MM.1S (cell line): ENCODE measurements at regions not wholly inside any gene's neighbourhood (a gene's known extent, or its start where the extent isn't known, plus 50 kb on each side); places are given as distances from the start of the nearest gene placed in this dataset.

ENCODE experiments used
- DNase-seq: peaks from one replicate; pipeline ENCODE4 v3.0.0-alpha.2; 2015
- H2AFZ ChIP-seq: fragments of 300-600 bp; sonication (generic); 2 replicates; pipeline ENCODE4 v1.6.0; 2016; ENCODE audit warnings: antibody characterized with exemption, low read length
- H3F3A ChIP-seq: fragments of 300-600 bp; sonication (generic); 2 replicates; pipeline ENCODE4 v1.6.1; 2016; ENCODE audit warnings: mild to moderate bottlenecking, antibody characterized with exemption, low read length, moderate library complexity, mixed read lengths; ENCODE audit not compliant: insufficient read depth
- H3K27ac ChIP-seq: fragments of 300-600 bp; sonication (generic); 2 replicates; pipeline ENCODE4 v1.5.1; 2016; ENCODE audit warnings: mild to moderate bottlenecking, low read length
- H3K27me3 ChIP-seq: fragments of 300-600 bp; sonication (generic); replicated peaks from 2 replicates; pipeline ENCODE4 v1.6.0; 2016; ENCODE audit warnings: low read length; ENCODE audit not compliant: insufficient read depth
- H3K36me3 ChIP-seq: fragments of 300-600 bp; sonication (generic); replicated peaks from 2 replicates; pipeline ENCODE4 v1.6.1; 2016; ENCODE audit warnings: mild to moderate bottlenecking, low read length, mixed read lengths; ENCODE audit not compliant: insufficient read depth
- H3K4me1 ChIP-seq: fragments of 300-600 bp; sonication (generic); 2 replicates; pipeline ENCODE4 v1.6.1; 2016; ENCODE audit warnings: low read length, mixed read lengths
- H3K4me2 ChIP-seq: fragments of 300-600 bp; sonication (generic); 2 replicates; pipeline ENCODE4 v1.6.0; 2016; ENCODE audit warnings: low read depth, low read length
- H3K4me3 ChIP-seq: fragments of 300-600 bp; sonication (generic); 2 replicates; pipeline ENCODE4 v1.5.1; 2016; ENCODE audit warnings: low read length, mixed read lengths
- H3K79me2 ChIP-seq: fragments of 300-600 bp; sonication (generic); 2 replicates; pipeline ENCODE4 v1.6.1; 2016; ENCODE audit warnings: mixed run types, low read length, mixed read lengths
- H3K9ac ChIP-seq: fragments of 300-600 bp; sonication (generic); 2 replicates; pipeline ENCODE4 v1.6.1; 2016; ENCODE audit warnings: low read length, mixed read lengths
- H3K9me2 ChIP-seq: fragments of 300-600 bp; sonication (generic); replicated peaks from 2 replicates; pipeline ENCODE4 v1.6.1; 2016; ENCODE audit warnings: mild to moderate bottlenecking, low read length, mixed read lengths; ENCODE audit not compliant: insufficient read depth
- H3K9me3 ChIP-seq: fragments of 300-600 bp; sonication (generic); replicated peaks from 2 replicates; pipeline ENCODE4 v1.6.1; 2016; ENCODE audit warnings: mild to moderate bottlenecking, low read length, mixed read lengths; ENCODE audit not compliant: insufficient read depth
- H4K20me1 ChIP-seq: fragments of 300-600 bp; sonication (generic); 2 replicates; pipeline ENCODE4 v1.6.1; 2016; ENCODE audit warnings: mild to moderate bottlenecking, low read length, moderate library complexity, mixed read lengths; ENCODE audit not compliant: insufficient read depth
- CTCF ChIP-seq: fragments of 300-600 bp; sonication (generic); IDR thresholded peaks from 2 replicates; pipeline ENCODE4 v1.5.1; 2016; ENCODE audit warnings: antibody characterized with exemption, low read length, mixed read lengths
- EZH2 ChIP-seq: fragments of 300-600 bp; sonication (generic); optimal IDR thresholded peaks from 2 replicates; pipeline ENCODE3; 2017; ENCODE audit warnings: low read depth, mild to moderate bottlenecking, antibody characterized with exemption, low read length, mixed read lengths
- EZH2phosphoT487 ChIP-seq: fragments of 300-600 bp; sonication (generic); IDR thresholded peaks from 2 replicates; pipeline ENCODE4 v1.6.1; 2018; ENCODE audit warnings: antibody characterized with exemption, low read length

GRCh38 chr11:26229981-26230380 is 101.9 kb upstream of the ANO3 start:
- no peak overlapping the region for H3K9ac ChIP-seq
- H2AFZ ChIP-seq: no peak overlapping the region
- no peak for DNase-seq
- no peaks in the 10 kb centered on the region for H3K9me3 ChIP-seq
- no peaks in the 10 kb centered on the region for H3K36me3 ChIP-seq
- H3K4me1 ChIP-seq: peaks cover 28% of the 10 kb centered on the region
- H3K4me2 ChIP-seq: no peak overlapping the region
- H3F3A ChIP-seq: peaks cover 12% of the 10 kb centered on the region
- H3K9me2 ChIP-seq: no peaks in the 10 kb centered on the region
- H3K27ac ChIP-seq: no peak overlapping the region
- no peaks in the 10 kb centered on the region for H4K20me1 ChIP-seq
- no peaks in the 10 kb centered on the region for H3K27me3 ChIP-seq
- H3K79me2 ChIP-seq: no peaks in the 10 kb centered on the region
- H3K4me3 ChIP-seq: no peak overlapping the region
- TF ChIP-seq CTCF: no peak
- no peak for TF ChIP-seq EZH2phosphoT487
- TF ChIP-seq EZH2: no peak

GRCh38 chr11:26231252-26231661 is 100.7 kb upstream of the ANO3 start:
- Histone ChIP-seq H3K4me1 (peaks cover 24% of the 10 kb centered on the region), H3K9ac (no peak overlapping the region), H3K9me3 (no peaks in the 10 kb centered on the region), H3K4me3 (no peak overlapping the region), H3K4me2 (no peak overlapping the region), H3K9me2 (no peaks in the 10 kb centered on the region), H4K20me1 (no peaks in the 10 kb centered on the region), H2AFZ (no peak overlapping the region), H3F3A (peaks cover 12% of the 10 kb centered on the region), H3K36me3 (no peaks in the 10 kb centered on the region), H3K27me3 (no peaks in the 10 kb centered on the region), H3K27ac (no peak overlapping the region), H3K79me2 (no peaks in the 10 kb centered on the region)
- TF ChIP-seq EZH2 (no peak), CTCF (no peak), EZH2phosphoT487 (no peak)
- DNase-seq: no peak

DNA sequence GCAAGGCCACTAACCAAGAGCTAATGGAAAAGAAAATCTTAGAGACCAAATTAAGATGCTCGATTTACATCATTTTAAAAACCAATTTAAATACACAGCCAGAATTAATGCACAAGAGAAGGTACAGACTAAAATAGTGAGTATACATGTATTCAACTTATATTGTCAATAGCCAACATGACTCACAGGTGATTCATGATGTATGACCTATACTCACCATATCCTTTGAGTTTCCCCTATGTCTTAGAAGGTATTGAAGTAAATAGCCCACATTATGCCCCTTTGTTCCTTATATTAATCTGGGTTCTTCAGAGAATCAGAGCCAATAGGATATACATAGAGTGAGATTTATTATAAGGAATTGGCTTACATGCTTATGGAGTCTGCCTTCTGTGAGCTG is 97.5 kb upstream of the ANO3 start:
- Histone ChIP-seq H3K27me3 (no peaks in the 10 kb centered on the region), H3K79me2 (no peaks in the 10 kb centered on the region), H3K9ac (no peak overlapping the region), H3K27ac (no peak overlapping the region), H3K4me2 (no peak overlapping the region), H3K36me3 (no peaks in the 10 kb centered on the region), H3K9me2 (no peaks in the 10 kb centered on the region), H3F3A (no peaks in the 10 kb centered on the region), H3K9me3 (no peaks in the 10 kb centered on the region), H4K20me1 (no peaks in the 10 kb centered on the region), H2AFZ (no peak overlapping the region), H3K4me1 (no peaks in the 10 kb centered on the region), H3K4me3 (no peak overlapping the region)
- DNase-seq: no peak
- TF ChIP-seq EZH2 (no peak), EZH2phosphoT487 (no peak), CTCF (no peak)

- no peaks in the 10 kb centered on the region for H3K79me2 ChIP-seq
Observed at GRCh38 chr11:26243426-26243825, 88.5 kb upstream of the ANO3 start.

More at GRCh38 chr11:26243426-26243825, 88.5 kb upstream of the ANO3 start:
- Histone ChIP-seq H4K20me1 (no peaks in the 10 kb centered on the region), H3K9me3 (no peaks in the 10 kb centered on the region), H2AFZ (no peak overlapping the region), H3K9ac (no peak overlapping the region), H3K27ac (no peak overlapping the region), H3K27me3 (no peaks in the 10 kb centered on the region), H3K4me1 (no peaks in the 10 kb centered on the region), H3K9me2 (no peaks in the 10 kb centered on the region), H3F3A (no peaks in the 10 kb centered on the region), H3K4me3 (no peak overlapping the region), H3K36me3 (no peaks in the 10 kb centered on the region), H3K4me2 (no peak overlapping the region)
- TF ChIP-seq CTCF (no peak), EZH2phosphoT487 (no peak), EZH2 (no peak)
- DNase-seq: no peak
